Peyer's patch (tissue), 4 donors: ENCODE measurements at regions not wholly inside any gene's neighbourhood (a gene's known extent, or its start where the extent isn't known, plus 50 kb on each side); places are given as distances from the start of the nearest gene placed in this dataset.

ENCODE experiments used
- DNase-seq, 3 donors: peaks; one replicate each; pipeline ENCODE4 v3.0.0-alpha.2; 2017 to 2019
- H3K27ac ChIP-seq, 4 donors: fragments of 200-600 bp; sonication (generic); one replicate each; pipeline ENCODE4 v1.5.1; 2016 to 2019
- H3K27me3 ChIP-seq, 2 donors: fragments of 200-600 bp; sonication (generic); one replicate each; pipeline ENCODE4 v1.5.1; 2019
- H3K36me3 ChIP-seq, 3 donors: fragments of 200-600 bp; sonication (generic); one replicate each; pipeline ENCODE4 v1.5.1; 2016 to 2019
- H3K4me1 ChIP-seq, 4 donors: fragments of 200-600 bp; sonication (generic); one replicate each; pipeline ENCODE4 v1.5.1; 2016 to 2019
- H3K4me3 ChIP-seq, 4 donors: fragments of 200-600 bp; sonication (generic); 1 replicate in 3 of 4; 2 replicates in 1 of 4; pipeline ENCODE4 v1.5.1; 2016 to 2019; ENCODE audit warnings: mild to moderate bottlenecking in 1 of 4
- H3K9me3 ChIP-seq, 4 donors: fragments of 200-600 bp; sonication (generic); one replicate each; pipeline ENCODE4 v1.5.1; 2016 to 2019; ENCODE audit warnings: mild to moderate bottlenecking in 1 of 4
- POLR2A ChIP-seq, 2 donors: fragments of 450-650 bp; IDR thresholded peaks; one replicate each; pipeline ENCODE4 v1.5.1; 2017; ENCODE audit warnings: antibody characterized with exemption in 2 of 2, mild to moderate bottlenecking in 2 of 2, moderate library complexity in 2 of 2
- TF ChIP-seq, protein P1 (sequence below), 6 experiments: fragments of 450-650 bp in 4 of 6; fragments of 200-600 bp in 2 of 6; sonication (generic) in 1 of 6; IDR thresholded peaks; one replicate each; pipeline ENCODE4 v1.5.1; 2017 to 2019; ENCODE audit warnings: antibody characterized with exemption in 6 of 6, mild to moderate bottlenecking in 3 of 6, moderate library complexity in 1 of 6

DNA sequence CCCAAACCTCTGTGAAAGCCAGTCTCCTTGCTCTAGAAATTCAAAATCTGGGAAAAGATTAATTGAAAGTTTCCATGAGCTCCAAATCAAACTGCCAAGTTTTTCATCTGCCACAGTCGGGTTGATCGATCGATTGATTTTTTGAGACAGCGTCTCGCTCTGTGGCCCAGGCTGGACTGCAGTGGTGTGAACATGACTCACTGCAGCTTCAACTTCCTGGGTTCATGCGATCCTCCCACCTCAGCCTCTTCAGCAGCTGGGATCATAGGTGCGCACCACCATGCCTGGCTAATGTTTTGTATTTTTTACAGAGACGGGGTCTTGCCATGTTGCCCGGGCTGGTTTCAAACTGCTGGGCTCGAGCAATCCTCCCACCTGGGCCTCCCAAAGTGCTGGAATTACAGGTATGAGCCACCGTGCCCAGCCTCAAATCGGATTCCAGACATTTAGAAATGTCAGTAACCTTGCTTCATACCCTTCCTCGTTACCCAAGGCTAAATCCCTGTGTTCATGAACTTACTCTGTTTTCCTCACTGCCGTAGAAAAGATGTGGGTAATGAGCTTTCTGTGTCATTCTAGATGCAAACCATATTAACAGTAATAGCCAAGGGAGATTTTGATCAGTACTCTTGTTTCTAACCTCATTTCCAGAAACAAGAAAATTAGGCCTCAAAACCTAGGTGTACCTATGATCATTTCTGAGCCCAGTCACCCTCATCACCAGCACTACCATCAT lies 105.9 kb upstream of the AKAP13 start:
- Histone ChIP-seq H3K4me3 (no peak overlapping the region), H3K27me3 (no peaks in the 10 kb centered on the region), H3K9me3 (no peaks in the 10 kb centered on the region), H3K27ac (no peak overlapping the region), H3K4me1 (no peaks in the 10 kb centered on the region), H3K36me3 (no peaks in the 10 kb centered on the region)
- peak in 1 of 3 donors; percentile 28 for DNase-seq
- no peak for TF ChIP-seq POLR2A (IDR thresholded peaks at IDR 0.05)
- TF ChIP-seq, protein P1, sequence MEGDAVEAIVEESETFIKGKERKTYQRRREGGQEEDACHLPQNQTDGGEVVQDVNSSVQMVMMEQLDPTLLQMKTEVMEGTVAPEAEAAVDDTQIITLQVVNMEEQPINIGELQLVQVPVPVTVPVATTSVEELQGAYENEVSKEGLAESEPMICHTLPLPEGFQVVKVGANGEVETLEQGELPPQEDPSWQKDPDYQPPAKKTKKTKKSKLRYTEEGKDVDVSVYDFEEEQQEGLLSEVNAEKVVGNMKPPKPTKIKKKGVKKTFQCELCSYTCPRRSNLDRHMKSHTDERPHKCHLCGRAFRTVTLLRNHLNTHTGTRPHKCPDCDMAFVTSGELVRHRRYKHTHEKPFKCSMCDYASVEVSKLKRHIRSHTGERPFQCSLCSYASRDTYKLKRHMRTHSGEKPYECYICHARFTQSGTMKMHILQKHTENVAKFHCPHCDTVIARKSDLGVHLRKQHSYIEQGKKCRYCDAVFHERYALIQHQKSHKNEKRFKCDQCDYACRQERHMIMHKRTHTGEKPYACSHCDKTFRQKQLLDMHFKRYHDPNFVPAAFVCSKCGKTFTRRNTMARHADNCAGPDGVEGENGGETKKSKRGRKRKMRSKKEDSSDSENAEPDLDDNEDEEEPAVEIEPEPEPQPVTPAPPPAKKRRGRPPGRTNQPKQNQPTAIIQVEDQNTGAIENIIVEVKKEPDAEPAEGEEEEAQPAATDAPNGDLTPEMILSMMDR (IDR thresholded peaks at IDR 0.05), result no peak

- no peak for DNase-seq
- no peaks in the 10 kb centered on the region for H3K4me1 ChIP-seq
- no peak overlapping the region for H3K4me3 ChIP-seq
- H3K9me3 ChIP-seq, result no peaks in the 10 kb centered on the region
- TF ChIP-seq POLR2A (IDR thresholded peaks at IDR 0.05), result no peak
- TF ChIP-seq, protein P1 (IDR thresholded peaks at IDR 0.05), result no peak
- no peaks in the 10 kb centered on the region for H3K27me3 ChIP-seq
- H3K36me3 ChIP-seq, result no peaks in the 10 kb centered on the region
- H3K27ac ChIP-seq, result no peak overlapping the region
Observed at GRCh38 chr15:85276508-85276907, 103.9 kb upstream of the AKAP13 start.

GRCh38 chr15:85276921-85277320 lies 103.5 kb upstream of the AKAP13 start:
- Histone ChIP-seq H3K27me3 (no peaks in the 10 kb centered on the region), H3K36me3 (no peaks in the 10 kb centered on the region), H3K4me1 (no peaks in the 10 kb centered on the region), H3K27ac (no peak overlapping the region), H3K9me3 (no peaks in the 10 kb centered on the region), H3K4me3 (no peak overlapping the region)
- TF ChIP-seq, protein P1 (IDR thresholded peaks at IDR 0.05), result no peak
- TF ChIP-seq POLR2A (IDR thresholded peaks at IDR 0.05), result no peak
- no peak for DNase-seq

DNA sequence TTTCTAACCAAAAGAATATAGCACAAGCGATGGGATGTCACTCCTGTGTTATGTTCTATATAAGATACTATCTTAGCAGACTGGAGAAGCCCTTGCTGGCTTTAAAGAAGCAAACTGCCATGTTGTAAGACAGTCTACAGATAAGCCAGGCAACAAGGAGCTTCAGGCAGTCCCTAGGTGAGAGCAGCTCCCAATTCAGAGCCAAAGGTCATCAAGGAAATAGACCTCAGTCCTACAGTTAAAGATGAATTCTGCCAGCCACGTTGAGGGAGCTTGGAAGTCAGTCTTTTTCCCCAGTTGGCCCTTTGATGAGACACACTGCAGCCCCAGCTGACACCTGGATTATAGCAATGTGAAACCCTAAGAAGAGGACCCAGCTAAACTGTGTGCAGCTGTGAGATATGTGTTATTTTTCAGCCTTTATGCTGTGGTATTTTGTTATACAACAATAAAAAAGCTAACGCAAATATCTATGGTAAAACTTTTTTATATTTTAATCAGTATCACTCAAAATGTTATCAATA lies 102.5 kb upstream of the AKAP13 start:
- Histone ChIP-seq H3K27me3 (no peaks in the 10 kb centered on the region), H3K4me1 (no peaks in the 10 kb centered on the region), H3K36me3 (no peaks in the 10 kb centered on the region), H3K9me3 (no peaks in the 10 kb centered on the region), H3K27ac (no peak overlapping the region), H3K4me3 (no peak overlapping the region)
- TF ChIP-seq, protein P1 (IDR thresholded peaks at IDR 0.05), result no peak
- TF ChIP-seq POLR2A (IDR thresholded peaks at IDR 0.05), result no peak
- DNase-seq, result peak in 1 of 3 donors; percentile 28

DNA sequence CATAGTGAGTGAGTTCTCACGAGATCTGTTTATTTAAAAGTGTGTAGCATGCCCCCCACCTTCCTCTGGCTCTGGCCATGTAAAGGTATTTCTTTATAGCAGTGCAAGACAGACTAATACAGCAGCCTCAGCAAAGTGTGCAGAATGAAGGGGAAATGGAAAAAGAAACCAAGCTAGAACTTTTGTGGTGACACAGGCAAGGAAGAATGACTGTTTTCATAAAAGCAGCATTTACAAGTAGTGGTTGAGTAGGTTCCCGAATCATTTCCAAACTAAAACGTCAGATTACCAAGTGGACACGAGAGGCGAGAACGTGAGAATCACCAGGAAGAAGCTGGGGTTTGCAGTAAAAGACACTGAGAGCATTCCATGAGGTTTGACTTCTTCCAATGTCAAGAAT lies 100.2 kb upstream of the AKAP13 start:
- H3K27me3 ChIP-seq, result no peaks in the 10 kb centered on the region
- TF ChIP-seq POLR2A (IDR thresholded peaks at IDR 0.05), result no peak
- TF ChIP-seq, protein P1 (IDR thresholded peaks at IDR 0.05), result no peak
- H3K4me1 ChIP-seq, result peaks cover 0 to 6% (median 0%) of the 10 kb centered on the region in 4 donors
- H3K36me3 ChIP-seq, result no peaks in the 10 kb centered on the region
- H3K27ac ChIP-seq, result no peak overlapping the region
- H3K4me3 ChIP-seq, result no peak overlapping the region
- no peak for DNase-seq
- H3K9me3 ChIP-seq, result no peaks in the 10 kb centered on the region
